Type B pancreatic cell (in vitro differentiated cells): ENCODE measurements at regions not wholly inside any gene's neighbourhood (a gene's known extent, or its start where the extent isn't known, plus 50 kb on each side); places are given as distances from the start of the nearest gene placed in this dataset.

ENCODE experiments used
- DNase-seq: peaks from one replicate; pipeline ENCODE4 v3.0.0; 2021; ENCODE audit warnings: mixed read lengths; ENCODE audit not compliant: unreplicated experiment; ENCODE audit errors: extremely low spot score
- H3K27ac Mint-ChIP-seq: 2 replicates; pipeline ENCODE4 v1.8.0; 2021; ENCODE audit warnings: mild to moderate bottlenecking, mixed read lengths
- H3K27me3 Mint-ChIP-seq: 2 replicates; pipeline ENCODE4 v1.8.0; 2021; ENCODE audit warnings: mixed read lengths
- H3K36me3 Mint-ChIP-seq: 2 replicates; pipeline ENCODE4 v1.8.0; 2021; ENCODE audit warnings: mixed read lengths
- H3K4me1 Mint-ChIP-seq: one replicate; pipeline ENCODE4 v1.8.0; 2021; ENCODE audit warnings: mixed read lengths; ENCODE audit not compliant: unreplicated experiment
- H3K4me3 Mint-ChIP-seq: 2 replicates; pipeline ENCODE4 v1.8.0; 2021; ENCODE audit warnings: mild to moderate bottlenecking, mixed read lengths
- H3K9me3 Mint-ChIP-seq: 2 replicates; pipeline ENCODE4 v1.8.0; 2021; ENCODE audit warnings: mixed read lengths
- TF ChIP-seq, protein P1 (sequence below): fragments of 200-600 bp; sonication (generic); conservative IDR thresholded peaks from 2 replicates; pipeline ENCODE4 v1.5.0; 2021; ENCODE audit warnings: antibody characterized with exemption, mild to moderate bottlenecking

GRCh38 chr1:238752327-238752726, 634.0 kb upstream of the CHRM3 start:
- DNase-seq, result no peak
- Mint-ChIP-seq H3K27ac (no peak overlapping the region), H3K9me3 (no peaks in the 10 kb centered on the region), H3K27me3 (no peaks in the 10 kb centered on the region), H3K4me3 (no peak overlapping the region), H3K36me3 (no peaks in the 10 kb centered on the region), H3K4me1 (no peaks in the 10 kb centered on the region)
- TF ChIP-seq, protein P1, sequence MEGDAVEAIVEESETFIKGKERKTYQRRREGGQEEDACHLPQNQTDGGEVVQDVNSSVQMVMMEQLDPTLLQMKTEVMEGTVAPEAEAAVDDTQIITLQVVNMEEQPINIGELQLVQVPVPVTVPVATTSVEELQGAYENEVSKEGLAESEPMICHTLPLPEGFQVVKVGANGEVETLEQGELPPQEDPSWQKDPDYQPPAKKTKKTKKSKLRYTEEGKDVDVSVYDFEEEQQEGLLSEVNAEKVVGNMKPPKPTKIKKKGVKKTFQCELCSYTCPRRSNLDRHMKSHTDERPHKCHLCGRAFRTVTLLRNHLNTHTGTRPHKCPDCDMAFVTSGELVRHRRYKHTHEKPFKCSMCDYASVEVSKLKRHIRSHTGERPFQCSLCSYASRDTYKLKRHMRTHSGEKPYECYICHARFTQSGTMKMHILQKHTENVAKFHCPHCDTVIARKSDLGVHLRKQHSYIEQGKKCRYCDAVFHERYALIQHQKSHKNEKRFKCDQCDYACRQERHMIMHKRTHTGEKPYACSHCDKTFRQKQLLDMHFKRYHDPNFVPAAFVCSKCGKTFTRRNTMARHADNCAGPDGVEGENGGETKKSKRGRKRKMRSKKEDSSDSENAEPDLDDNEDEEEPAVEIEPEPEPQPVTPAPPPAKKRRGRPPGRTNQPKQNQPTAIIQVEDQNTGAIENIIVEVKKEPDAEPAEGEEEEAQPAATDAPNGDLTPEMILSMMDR, result no peak

- TF ChIP-seq, protein P1, result no peak
- H3K9me3 Mint-ChIP-seq, result peaks cover 4% of the 10 kb centered on the region
- no peak overlapping the region for H3K27ac Mint-ChIP-seq
- no peak overlapping the region for H3K4me3 Mint-ChIP-seq
- H3K27me3 Mint-ChIP-seq, result no peaks in the 10 kb centered on the region
- no peak for DNase-seq
- H3K4me1 Mint-ChIP-seq, result no peaks in the 10 kb centered on the region
- H3K36me3 Mint-ChIP-seq, result no peaks in the 10 kb centered on the region
Observed at GRCh38 chr1:238745069-238745468, 641.3 kb upstream of the CHRM3 start.

- Mint-ChIP-seq H3K9me3 (peaks cover 4% of the 10 kb centered on the region), H3K27me3 (no peaks in the 10 kb centered on the region), H3K27ac (no peak overlapping the region), H3K36me3 (no peaks in the 10 kb centered on the region), H3K4me1 (no peaks in the 10 kb centered on the region), H3K4me3 (no peak overlapping the region)
- no peak for DNase-seq
- TF ChIP-seq, protein P1, result no peak
Observed at GRCh38 chr1:238738892-238739291, 647.5 kb upstream of the CHRM3 start.

DNA sequence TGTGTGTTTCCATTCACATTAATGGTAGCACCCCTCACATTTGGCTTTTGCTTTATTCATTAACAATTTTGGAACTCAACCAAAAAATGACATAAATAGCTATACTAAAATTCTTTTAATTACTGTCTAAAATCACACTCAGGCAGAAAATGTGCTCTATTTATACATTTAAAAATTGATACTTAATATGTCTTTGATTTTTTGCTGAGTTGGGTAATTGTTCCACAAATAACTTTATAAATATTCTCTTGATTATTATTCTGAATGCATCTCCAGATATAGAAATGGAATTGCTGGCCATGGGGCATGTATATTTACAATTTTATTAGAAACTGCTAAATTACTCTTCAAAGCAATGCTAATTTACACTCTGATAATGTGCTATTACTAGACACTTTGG, 658.7 kb upstream of the CHRM3 start:
- H3K27ac Mint-ChIP-seq, result no peak overlapping the region
- TF ChIP-seq, protein P1, result no peak
- DNase-seq, result no peak
- no peaks in the 10 kb centered on the region for H3K27me3 Mint-ChIP-seq
- no peaks in the 10 kb centered on the region for H3K36me3 Mint-ChIP-seq
- H3K4me3 Mint-ChIP-seq, result no peak overlapping the region
- H3K9me3 Mint-ChIP-seq, result no peaks in the 10 kb centered on the region
- no peaks in the 10 kb centered on the region for H3K4me1 Mint-ChIP-seq

GRCh38 chr1:238722812-238723211, 663.6 kb upstream of the CHRM3 start:
- no peak for DNase-seq
- Mint-ChIP-seq H3K27ac (no peak overlapping the region), H3K4me1 (no peaks in the 10 kb centered on the region), H3K36me3 (no peaks in the 10 kb centered on the region), H3K9me3 (peaks cover 4% of the 10 kb centered on the region), H3K4me3 (no peak overlapping the region), H3K27me3 (no peaks in the 10 kb centered on the region)
- TF ChIP-seq, protein P1, result no peak

DNA sequence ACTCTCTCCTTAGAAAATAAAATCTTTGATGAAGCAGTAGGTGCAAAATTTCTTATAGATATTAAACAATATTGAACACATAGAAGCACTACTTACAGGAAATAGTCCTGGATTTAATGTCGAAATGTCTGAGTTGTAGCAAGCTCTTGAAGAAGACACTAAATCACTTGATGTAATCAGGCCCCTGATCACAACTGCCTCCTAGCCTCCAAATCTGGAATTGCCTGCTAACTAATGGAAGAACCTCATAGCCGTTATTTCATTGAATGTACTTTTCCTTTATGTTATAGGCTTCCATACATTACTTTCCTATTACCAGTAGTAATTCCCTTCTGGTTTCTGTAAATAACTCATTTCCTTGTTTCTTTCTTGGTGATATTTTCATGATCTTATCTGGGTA, 675.7 kb upstream of the CHRM3 start:
- DNase-seq, result no peak
- H3K4me1 Mint-ChIP-seq, result no peaks in the 10 kb centered on the region
- no peak overlapping the region for H3K27ac Mint-ChIP-seq
- no peaks in the 10 kb centered on the region for H3K36me3 Mint-ChIP-seq
- no peak overlapping the region for H3K4me3 Mint-ChIP-seq
- H3K27me3 Mint-ChIP-seq, result no peaks in the 10 kb centered on the region
- TF ChIP-seq, protein P1, result peak; percentile 24
- H3K9me3 Mint-ChIP-seq, result no peaks in the 10 kb centered on the region
